Upper lobe of left lung (tissue), 6 donors: ENCODE measurements at regions not wholly inside any gene's neighbourhood (a gene's known extent, or its start where the extent isn't known, plus 50 kb on each side); places are given as distances from the start of the nearest gene placed in this dataset.

ENCODE experiments used
- ATAC-seq, 2 donors: fragments of 200-7000 bp; cut with Tn5 transposase; one replicate each; pipeline ENCODE4 v1.9.1; 2022; ENCODE audit warnings: mild to moderate bottlenecking in 2 of 2, moderate library complexity in 2 of 2; ENCODE audit not compliant: low FRiP score in 2 of 2
- DNase-seq, 2 donors: peaks; one replicate each; pipeline ENCODE4 v3.0.0-alpha.2; 2019 to 2020
- H3K27ac ChIP-seq, 4 donors: fragments of 200-600 bp; sonication (generic); one replicate each; pipeline ENCODE4 v1.5.1; 2016 to 2019
- H3K27me3 ChIP-seq, 4 donors: fragments of 200-600 bp; sonication (generic); one replicate each; pipeline ENCODE4 v1.5.1; 2017 to 2019
- H3K36me3 ChIP-seq, 4 donors: fragments of 200-600 bp; sonication (generic); one replicate each; pipeline ENCODE4 v1.5.1; 2016 to 2019
- H3K4me1 ChIP-seq, 4 donors: fragments of 200-600 bp; sonication (generic); one replicate each; pipeline ENCODE4 v1.5.1; 2018 to 2019
- H3K4me3 ChIP-seq, 4 donors: fragments of 200-600 bp; sonication (generic); one replicate each; pipeline ENCODE4 v1.5.1; 2017 to 2019; ENCODE audit warnings: mild to moderate bottlenecking in 2 of 4, moderate library complexity in 1 of 4
- H3K9me3 ChIP-seq, 4 donors: fragments of 200-600 bp; sonication (generic); one replicate each; pipeline ENCODE4 v1.5.1; 2018 to 2019
- CTCF ChIP-seq, 6 experiments: fragments of 450-650 bp in 4 of 6; fragments of 200-600 bp in 2 of 6; sonication (generic) in 2 of 6; IDR thresholded peaks; one replicate each; pipeline ENCODE4 v1.5.1; 2016 to 2019; ENCODE audit warnings: antibody characterized with exemption in 6 of 6
- EP300 ChIP-seq, 4 donors: sonication (generic); formaldehyde crosslinking; IDR thresholded peaks; one replicate each; pipeline ENCODE4 v1.5.1; 2017; ENCODE audit warnings: antibody characterized with exemption in 4 of 4, control low read depth in 2 of 4
- POLR2A ChIP-seq, 4 donors: fragments of 450-650 bp; IDR thresholded peaks; one replicate each; pipeline ENCODE4 v1.5.1; 2016 to 2017; ENCODE audit warnings: antibody characterized with exemption in 4 of 4, mild to moderate bottlenecking in 2 of 4
- POLR2AphosphoS5 ChIP-seq, 2 donors: sonication (generic); formaldehyde crosslinking; IDR thresholded peaks; one replicate each; pipeline ENCODE4 v1.5.1; 2017; ENCODE audit warnings: antibody characterized with exemption in 2 of 2
- WGBS, 2 donors: methylation state at CpG; one replicate each; pipeline ENCODE4 v1.1.5; 2017 to 2018; 5-methylcytosine and 5-hydroxymethylcytosine counted together
- donor health status: DM: no; HTN: no; CAD: no; lungs with moderate emphysema.
- donor health status: DM: no; HTN: yes; CAD: no; lungs with severe emphysema.

GRCh38 chr12:3951380-3952135 lies 78.4 kb upstream of the PARP11 start:
- H3K4me1 ChIP-seq: peaks cover 0 to 4% (median 0%) of the 10 kb centered on the region in 4 donors
- H3K27me3 ChIP-seq: no peaks in the 10 kb centered on the region
- no peaks in the 10 kb centered on the region for H3K9me3 ChIP-seq
- H3K4me3 ChIP-seq: no peak overlapping the region
- DNase-seq (no peak), ATAC-seq (peak in 1 of 2 donors; percentile 53)
- no peak overlapping the region for H3K27ac ChIP-seq
- no peaks in the 10 kb centered on the region for H3K36me3 ChIP-seq
- 81 to 87% methylated on average over 23 of the region's 23 CpGs for WGBS, 2 donors
- TF ChIP-seq CTCF (IDR thresholded peaks at IDR 0.05): no peak
- no peak for TF ChIP-seq POLR2A (IDR thresholded peaks at IDR 0.05)
- TF ChIP-seq EP300 (IDR thresholded peaks at IDR 0.05): no peak
- no peak for TF ChIP-seq POLR2AphosphoS5 (IDR thresholded peaks at IDR 0.05)

GRCh38 chr12:3950714-3951320 lies 77.6 kb upstream of the PARP11 start:
- H3K4me3 ChIP-seq: no peak overlapping the region
- H3K4me1 ChIP-seq: peaks cover 0 to 4% (median 0%) of the 10 kb centered on the region in 4 donors
- TF ChIP-seq POLR2A (IDR thresholded peaks at IDR 0.05) (no peak), POLR2AphosphoS5 (IDR thresholded peaks at IDR 0.05) (no peak), EP300 (IDR thresholded peaks at IDR 0.05) (no peak), CTCF (IDR thresholded peaks at IDR 0.05) (no peak)
- peak in 1 of 2 donors; percentile 40 for ATAC-seq
- H3K9me3 ChIP-seq: no peaks in the 10 kb centered on the region
- no peak overlapping the region for H3K27ac ChIP-seq
- no peaks in the 10 kb centered on the region for H3K27me3 ChIP-seq
- H3K36me3 ChIP-seq: no peaks in the 10 kb centered on the region
- WGBS, 2 donors: 71 to 76% methylated on average over 7 of the region's 7 CpGs
- DNase-seq: no peak

- no peaks in the 10 kb centered on the region for H3K9me3 ChIP-seq
- H3K36me3 ChIP-seq: no peaks in the 10 kb centered on the region
- no peaks in the 10 kb centered on the region for H3K27me3 ChIP-seq
- no peak overlapping the region for H3K4me3 ChIP-seq
- peaks cover 0 to 4% (median 0%) of the 10 kb centered on the region in 4 donors for H3K4me1 ChIP-seq
- TF ChIP-seq POLR2AphosphoS5 (IDR thresholded peaks at IDR 0.05): no peak
- TF ChIP-seq EP300 (IDR thresholded peaks at IDR 0.05): no peak
- TF ChIP-seq POLR2A (IDR thresholded peaks at IDR 0.05): no peak
- no peak for TF ChIP-seq CTCF (IDR thresholded peaks at IDR 0.05)
- ATAC-seq (no peak), DNase-seq (no peak)
- no peak overlapping the region for H3K27ac ChIP-seq
- WGBS, 2 donors: 51 to 54% methylated on average over 5 of the region's 5 CpGs
Observed at GRCh38 chr12:3947781-3948180, 74.6 kb upstream of the PARP11 start.

- no peaks in the 10 kb centered on the region for H3K36me3 ChIP-seq
- 69 to 75% methylated on average over 3 of the region's 3 CpGs for WGBS, 2 donors
- no peak overlapping the region for H3K4me3 ChIP-seq
- TF ChIP-seq CTCF (IDR thresholded peaks at IDR 0.05): no peak
- TF ChIP-seq POLR2A (IDR thresholded peaks at IDR 0.05): no peak
- no peak for TF ChIP-seq EP300 (IDR thresholded peaks at IDR 0.05)
- no peak for TF ChIP-seq POLR2AphosphoS5 (IDR thresholded peaks at IDR 0.05)
- H3K27ac ChIP-seq: no peak overlapping the region
- DNase-seq: no peak
- ATAC-seq: no peak
- no peaks in the 10 kb centered on the region for H3K9me3 ChIP-seq
- peaks cover 0 to 4% (median 0%) of the 10 kb centered on the region in 4 donors for H3K4me1 ChIP-seq
- H3K27me3 ChIP-seq: no peaks in the 10 kb centered on the region
Observed at GRCh38 chr12:3945671-3946070, 72.5 kb upstream of the PARP11 start.
